WTC11 (cell line): ENCODE measurements at regions not wholly inside any gene's neighbourhood (a gene's known extent, or its start where the extent isn't known, plus 50 kb on each side); places are given as distances from the start of the nearest gene placed in this dataset.

Experiments
- ATAC-seq: fragments of 200-7000 bp; cut with Tn5 transposase; 2 replicates; pipeline ENCODE4 v1.10.0; 2021; ENCODE audit warnings: mild to moderate bottlenecking, moderate library complexity
- CTCF ChIA-PET: fragments of 300-600 bp; sonication (Branson Sonifier 250); formaldehyde crosslinking; loops from one replicate; lab custom pipeline; 2021; ENCODE audit warnings: antibody characterized with exemption; lab: Charles Lee
- POLR2A ChIA-PET: fragments of 350-600 bp; sonication (Branson Sonifier 250); formaldehyde crosslinking; loops from one replicate; lab custom pipeline; 2021; ENCODE audit warnings: antibody characterized with exemption; lab: Charles Lee
- DNase-seq: peaks from one replicate; pipeline ENCODE4 v3.0.0; 2021; ENCODE audit warnings: low spot score
- H3K27ac Mint-ChIP-seq: 2 replicates; pipeline ENCODE4 v1.8.0; 2021; ENCODE audit warnings: mixed read lengths
- H3K27me3 Mint-ChIP-seq: 2 replicates; pipeline ENCODE4 v1.8.0; 2021; ENCODE audit warnings: low read depth, mild to moderate bottlenecking, moderate library complexity, mixed read lengths
- H3K36me3 Mint-ChIP-seq: 2 replicates; pipeline ENCODE4 v1.8.0; 2021; ENCODE audit warnings: mixed read lengths
- H3K4me1 Mint-ChIP-seq: 2 replicates; pipeline ENCODE4 v1.8.0; 2022; ENCODE audit warnings: mixed read lengths
- H3K4me3 Mint-ChIP-seq: 2 replicates; pipeline ENCODE4 v1.8.0; 2021; ENCODE audit warnings: mild to moderate bottlenecking, moderate library complexity, mixed read lengths
- H3K9me3 Mint-ChIP-seq: 2 replicates; pipeline ENCODE4 v1.8.0; 2021; ENCODE audit warnings: mixed read lengths
- ATF1 ChIP-seq: sonication (generic); formaldehyde crosslinking; IDR thresholded peaks from 2 replicates; pipeline ENCODE4 v1.8.1; 2023; ENCODE audit warnings: mild to moderate bottlenecking, moderate library complexity, missing genetic modification reagents
- EMX1 ChIP-seq: fragments of 250-450 bp; sonication (Bioruptor Pico); IDR thresholded peaks from 2 replicates; pipeline ENCODE4 v1.8.0; 2021; ENCODE audit warnings: mild to moderate bottlenecking
- FOXJ3 ChIP-seq: sonication (generic); formaldehyde crosslinking; IDR thresholded peaks from 2 replicates; pipeline ENCODE4 v1.9.0; 2021; ENCODE audit warnings: missing genetic modification reagents, mild to moderate bottlenecking, borderline replicate concordance
- MYBL2 ChIP-seq: sonication (generic); formaldehyde crosslinking; IDR thresholded peaks from 2 replicates; pipeline ENCODE4 v1.8.1; 2023; ENCODE audit warnings: mild to moderate bottlenecking, moderate library complexity, missing genetic modification reagents
- RORB ChIP-seq: fragments of 250-450 bp; sonication (Bioruptor Pico); IDR thresholded peaks from 2 replicates; pipeline ENCODE4 v1.9.0; 2021; ENCODE audit warnings: mild to moderate bottlenecking
- SMAD3 ChIP-seq: sonication (generic); formaldehyde crosslinking; IDR thresholded peaks from 2 replicates; pipeline ENCODE4 v1.8.0; 2022; ENCODE audit warnings: missing genetic modification reagents, mild to moderate bottlenecking, borderline replicate concordance
- TEAD1 ChIP-seq: sonication (generic); formaldehyde crosslinking; IDR thresholded peaks from 2 replicates; pipeline ENCODE4 v1.8.0; 2022; ENCODE audit warnings: mild to moderate bottlenecking, missing genetic modification reagents
- ZNF671 ChIP-seq: fragments of 250-450 bp; sonication (Bioruptor Pico); IDR thresholded peaks from 2 replicates; pipeline ENCODE4 v1.8.0; 2021; ENCODE audit warnings: mild to moderate bottlenecking
- TF ChIP-seq, protein P1 (sequence below): sonication (generic); formaldehyde crosslinking; IDR thresholded peaks from 2 replicates; pipeline ENCODE4 v1.8.1; 2023; ENCODE audit warnings: mild to moderate bottlenecking, missing genetic modification reagents
- TF ChIP-seq, protein P2 (sequence below): sonication (generic); formaldehyde crosslinking; IDR thresholded peaks from 2 replicates; pipeline ENCODE4 v1.8.0; 2022; ENCODE audit warnings: missing genetic modification reagents
- TF ChIP-seq, protein P3 (sequence below): sonication (generic); formaldehyde crosslinking; IDR thresholded peaks from 2 replicates; pipeline ENCODE4 v1.8.1; 2023; ENCODE audit warnings: mild to moderate bottlenecking, missing genetic modification reagents, moderate library complexity
- TF ChIP-seq, protein P4 (sequence below): sonication (generic); formaldehyde crosslinking; conservative IDR thresholded peaks from 2 replicates; pipeline ENCODE4 v1.8.1; 2022; ENCODE audit warnings: mild to moderate bottlenecking, missing genetic modification reagents
- TF ChIP-seq, protein P5 (sequence below): sonication (generic); formaldehyde crosslinking; IDR thresholded peaks from 2 replicates; pipeline ENCODE4 v1.8.1; 2023; ENCODE audit warnings: mild to moderate bottlenecking, moderate library complexity, missing genetic modification reagents
- TF ChIP-seq, protein P6 (sequence below): sonication (generic); formaldehyde crosslinking; IDR thresholded peaks from 2 replicates; pipeline ENCODE4 v1.8.0; 2023; ENCODE audit warnings: mild to moderate bottlenecking, missing genetic modification reagents
- TF ChIP-seq, protein P7 (sequence below): sonication (generic); formaldehyde crosslinking; conservative IDR thresholded peaks from 2 replicates; pipeline ENCODE4 v1.8.1; 2023; ENCODE audit warnings: mild to moderate bottlenecking, low read depth, missing genetic modification reagents, moderate library complexity
- TF ChIP-seq, protein P8 (sequence below): sonication (generic); formaldehyde crosslinking; IDR thresholded peaks from 2 replicates; pipeline ENCODE4 v1.8.1; 2022; ENCODE audit warnings: low read depth, mild to moderate bottlenecking, moderate library complexity, missing genetic modification reagents, borderline replicate concordance

DNA sequence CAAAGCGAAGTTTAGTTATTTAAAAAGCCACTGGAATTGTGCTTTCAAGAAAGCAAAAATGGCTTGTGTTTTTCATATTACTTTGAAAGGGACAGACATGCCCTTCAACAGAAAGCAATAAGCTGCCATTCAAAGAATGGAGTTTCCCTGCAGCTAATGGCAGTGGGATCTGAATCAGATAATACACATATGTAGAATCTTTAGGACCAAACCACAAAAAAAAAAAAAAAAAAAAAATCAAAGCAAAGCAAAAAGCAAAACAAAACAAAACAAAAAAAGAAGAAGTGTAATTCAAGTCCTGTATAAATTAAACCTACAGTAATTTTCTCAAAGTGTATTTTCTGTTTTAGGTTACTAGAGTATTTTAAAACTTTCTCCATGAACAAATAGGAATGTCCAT, 63.6 kb upstream of the ZNF217 start (continued):
- no peak for TF ChIP-seq MYBL2 (CRISPR knock-in tag)
- TF ChIP-seq, protein P1, sequence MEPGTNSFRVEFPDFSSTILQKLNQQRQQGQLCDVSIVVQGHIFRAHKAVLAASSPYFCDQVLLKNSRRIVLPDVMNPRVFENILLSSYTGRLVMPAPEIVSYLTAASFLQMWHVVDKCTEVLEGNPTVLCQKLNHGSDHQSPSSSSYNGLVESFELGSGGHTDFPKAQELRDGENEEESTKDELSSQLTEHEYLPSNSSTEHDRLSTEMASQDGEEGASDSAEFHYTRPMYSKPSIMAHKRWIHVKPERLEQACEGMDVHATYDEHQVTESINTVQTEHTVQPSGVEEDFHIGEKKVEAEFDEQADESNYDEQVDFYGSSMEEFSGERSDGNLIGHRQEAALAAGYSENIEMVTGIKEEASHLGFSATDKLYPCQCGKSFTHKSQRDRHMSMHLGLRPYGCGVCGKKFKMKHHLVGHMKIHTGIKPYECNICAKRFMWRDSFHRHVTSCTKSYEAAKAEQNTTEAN = no peak
- TF ChIP-seq RORB (CRISPR knock-in tag) = no peak
- TF ChIP-seq TEAD1 (CRISPR knock-in tag) = no peak
- TF ChIP-seq SMAD3 = no peak
- TF ChIP-seq, protein P2, sequence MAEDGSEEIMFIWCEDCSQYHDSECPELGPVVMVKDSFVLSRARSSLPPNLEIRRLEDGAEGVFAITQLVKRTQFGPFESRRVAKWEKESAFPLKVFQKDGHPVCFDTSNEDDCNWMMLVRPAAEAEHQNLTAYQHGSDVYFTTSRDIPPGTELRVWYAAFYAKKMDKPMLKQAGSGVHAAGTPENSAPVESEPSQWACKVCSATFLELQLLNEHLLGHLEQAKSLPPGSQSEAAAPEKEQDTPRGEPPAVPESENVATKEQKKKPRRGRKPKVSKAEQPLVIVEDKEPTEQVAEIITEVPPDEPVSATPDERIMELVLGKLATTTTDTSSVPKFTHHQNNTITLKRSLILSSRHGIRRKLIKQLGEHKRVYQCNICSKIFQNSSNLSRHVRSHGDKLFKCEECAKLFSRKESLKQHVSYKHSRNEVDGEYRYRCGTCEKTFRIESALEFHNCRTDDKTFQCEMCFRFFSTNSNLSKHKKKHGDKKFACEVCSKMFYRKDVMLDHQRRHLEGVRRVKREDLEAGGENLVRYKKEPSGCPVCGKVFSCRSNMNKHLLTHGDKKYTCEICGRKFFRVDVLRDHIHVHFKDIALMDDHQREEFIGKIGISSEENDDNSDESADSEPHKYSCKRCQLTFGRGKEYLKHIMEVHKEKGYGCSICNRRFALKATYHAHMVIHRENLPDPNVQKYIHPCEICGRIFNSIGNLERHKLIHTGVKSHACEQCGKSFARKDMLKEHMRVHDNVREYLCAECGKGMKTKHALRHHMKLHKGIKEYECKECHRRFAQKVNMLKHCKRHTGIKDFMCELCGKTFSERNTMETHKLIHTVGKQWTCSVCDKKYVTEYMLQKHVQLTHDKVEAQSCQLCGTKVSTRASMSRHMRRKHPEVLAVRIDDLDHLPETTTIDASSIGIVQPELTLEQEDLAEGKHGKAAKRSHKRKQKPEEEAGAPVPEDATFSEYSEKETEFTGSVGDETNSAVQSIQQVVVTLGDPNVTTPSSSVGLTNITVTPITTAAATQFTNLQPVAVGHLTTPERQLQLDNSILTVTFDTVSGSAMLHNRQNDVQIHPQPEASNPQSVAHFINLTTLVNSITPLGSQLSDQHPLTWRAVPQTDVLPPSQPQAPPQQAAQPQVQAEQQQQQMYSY (CRISPR knock-in tag) = no peak

DNA sequence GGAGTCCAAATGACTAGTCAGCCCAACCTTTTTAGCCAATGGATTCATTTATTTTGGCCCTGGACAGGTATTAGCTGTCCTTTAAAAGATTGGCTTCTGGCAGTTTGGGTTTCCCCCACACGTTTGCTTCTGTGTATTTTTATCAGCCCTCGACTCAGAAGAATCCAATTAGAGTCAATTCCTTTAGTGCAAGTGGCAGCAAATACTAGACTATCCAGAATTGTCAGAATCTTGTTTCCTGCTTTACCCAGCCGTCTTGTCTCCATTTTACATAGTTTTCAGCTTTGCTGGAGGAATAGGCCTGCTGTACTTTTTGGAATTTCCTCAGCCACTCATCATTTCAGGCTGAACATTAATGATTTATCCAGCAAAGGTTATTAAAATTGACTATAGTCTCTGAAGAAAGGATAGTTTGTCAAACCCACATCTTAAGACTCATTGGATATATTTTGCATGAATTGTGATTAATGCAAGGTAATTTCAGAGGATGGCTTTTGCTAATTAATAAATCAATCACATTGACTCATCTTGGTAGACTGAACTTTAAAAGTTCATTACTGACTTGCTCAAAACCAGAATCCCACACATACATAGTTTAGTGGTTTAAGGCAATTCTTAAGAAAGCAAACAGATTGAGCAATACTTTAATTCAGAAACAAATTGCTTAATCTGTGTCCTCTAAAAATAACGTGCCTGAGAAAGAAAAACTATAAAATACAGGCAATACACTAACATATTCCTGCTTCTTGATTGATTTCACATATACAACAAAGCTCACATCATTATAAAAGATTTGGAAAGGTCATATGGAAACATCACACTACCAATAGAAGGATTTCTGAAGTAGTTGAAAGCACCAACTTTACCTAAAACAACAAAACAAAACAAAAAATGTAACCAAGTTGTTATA, 62.9 kb upstream of the ZNF217 start:
- Mint-ChIP-seq H3K27ac (0 out of 2 replicates have a peak overlapping the region, but pooled peaks have one; percentile 45), H3K27me3 (no peaks in the 10 kb centered on the region), H3K9me3 (no peaks in the 10 kb centered on the region), H3K36me3 (no peaks in the 10 kb centered on the region), H3K4me1 (peaks cover 70% of the 10 kb centered on the region), H3K4me3 (no peak overlapping the region)
- POLR2A ChIA-PET = no interaction called here
- CTCF ChIA-PET = interaction anchor here (1.1 kb wide), 2 partner anchors 13 to 271 kb away, joined by 3 read pairs; no protein-coding TSS in a partner anchor
- ATAC-seq = no peak
- no peak for DNase-seq
- TF ChIP-seq, protein P3, sequence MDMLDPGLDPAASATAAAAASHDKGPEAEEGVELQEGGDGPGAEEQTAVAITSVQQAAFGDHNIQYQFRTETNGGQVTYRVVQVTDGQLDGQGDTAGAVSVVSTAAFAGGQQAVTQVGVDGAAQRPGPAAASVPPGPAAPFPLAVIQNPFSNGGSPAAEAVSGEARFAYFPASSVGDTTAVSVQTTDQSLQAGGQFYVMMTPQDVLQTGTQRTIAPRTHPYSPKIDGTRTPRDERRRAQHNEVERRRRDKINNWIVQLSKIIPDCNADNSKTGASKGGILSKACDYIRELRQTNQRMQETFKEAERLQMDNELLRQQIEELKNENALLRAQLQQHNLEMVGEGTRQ (CRISPR knock-in tag) = no peak
- TF ChIP-seq, protein P4, sequence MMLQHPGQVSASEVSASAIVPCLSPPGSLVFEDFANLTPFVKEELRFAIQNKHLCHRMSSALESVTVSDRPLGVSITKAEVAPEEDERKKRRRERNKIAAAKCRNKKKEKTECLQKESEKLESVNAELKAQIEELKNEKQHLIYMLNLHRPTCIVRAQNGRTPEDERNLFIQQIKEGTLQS (CRISPR knock-in tag) = no peak
- TF ChIP-seq, protein P5, sequence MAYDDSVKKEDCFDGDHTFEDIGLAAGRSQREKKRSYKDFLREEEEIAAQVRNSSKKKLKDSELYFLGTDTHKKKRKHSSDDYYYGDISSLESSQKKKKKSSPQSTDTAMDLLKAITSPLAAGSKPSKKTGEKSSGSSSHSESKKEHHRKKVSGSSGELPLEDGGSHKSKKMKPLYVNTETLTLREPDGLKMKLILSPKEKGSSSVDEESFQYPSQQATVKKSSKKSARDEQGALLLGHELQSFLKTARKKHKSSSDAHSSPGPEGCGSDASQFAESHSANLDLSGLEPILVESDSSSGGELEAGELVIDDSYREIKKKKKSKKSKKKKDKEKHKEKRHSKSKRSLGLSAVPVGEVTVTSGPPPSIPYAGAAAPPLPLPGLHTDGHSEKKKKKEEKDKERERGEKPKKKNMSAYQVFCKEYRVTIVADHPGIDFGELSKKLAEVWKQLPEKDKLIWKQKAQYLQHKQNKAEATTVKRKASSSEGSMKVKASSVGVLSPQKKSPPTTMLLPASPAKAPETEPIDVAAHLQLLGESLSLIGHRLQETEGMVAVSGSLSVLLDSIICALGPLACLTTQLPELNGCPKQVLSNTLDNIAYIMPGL (CRISPR knock-in tag) = no peak
- TF ChIP-seq, protein P6, sequence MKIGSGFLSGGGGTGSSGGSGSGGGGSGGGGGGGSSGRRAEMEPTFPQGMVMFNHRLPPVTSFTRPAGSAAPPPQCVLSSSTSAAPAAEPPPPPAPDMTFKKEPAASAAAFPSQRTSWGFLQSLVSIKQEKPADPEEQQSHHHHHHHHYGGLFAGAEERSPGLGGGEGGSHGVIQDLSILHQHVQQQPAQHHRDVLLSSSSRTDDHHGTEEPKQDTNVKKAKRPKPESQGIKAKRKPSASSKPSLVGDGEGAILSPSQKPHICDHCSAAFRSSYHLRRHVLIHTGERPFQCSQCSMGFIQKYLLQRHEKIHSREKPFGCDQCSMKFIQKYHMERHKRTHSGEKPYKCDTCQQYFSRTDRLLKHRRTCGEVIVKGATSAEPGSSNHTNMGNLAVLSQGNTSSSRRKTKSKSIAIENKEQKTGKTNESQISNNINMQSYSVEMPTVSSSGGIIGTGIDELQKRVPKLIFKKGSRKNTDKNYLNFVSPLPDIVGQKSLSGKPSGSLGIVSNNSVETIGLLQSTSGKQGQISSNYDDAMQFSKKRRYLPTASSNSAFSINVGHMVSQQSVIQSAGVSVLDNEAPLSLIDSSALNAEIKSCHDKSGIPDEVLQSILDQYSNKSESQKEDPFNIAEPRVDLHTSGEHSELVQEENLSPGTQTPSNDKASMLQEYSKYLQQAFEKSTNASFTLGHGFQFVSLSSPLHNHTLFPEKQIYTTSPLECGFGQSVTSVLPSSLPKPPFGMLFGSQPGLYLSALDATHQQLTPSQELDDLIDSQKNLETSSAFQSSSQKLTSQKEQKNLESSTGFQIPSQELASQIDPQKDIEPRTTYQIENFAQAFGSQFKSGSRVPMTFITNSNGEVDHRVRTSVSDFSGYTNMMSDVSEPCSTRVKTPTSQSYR = no peak
- TF ChIP-seq, protein P7, sequence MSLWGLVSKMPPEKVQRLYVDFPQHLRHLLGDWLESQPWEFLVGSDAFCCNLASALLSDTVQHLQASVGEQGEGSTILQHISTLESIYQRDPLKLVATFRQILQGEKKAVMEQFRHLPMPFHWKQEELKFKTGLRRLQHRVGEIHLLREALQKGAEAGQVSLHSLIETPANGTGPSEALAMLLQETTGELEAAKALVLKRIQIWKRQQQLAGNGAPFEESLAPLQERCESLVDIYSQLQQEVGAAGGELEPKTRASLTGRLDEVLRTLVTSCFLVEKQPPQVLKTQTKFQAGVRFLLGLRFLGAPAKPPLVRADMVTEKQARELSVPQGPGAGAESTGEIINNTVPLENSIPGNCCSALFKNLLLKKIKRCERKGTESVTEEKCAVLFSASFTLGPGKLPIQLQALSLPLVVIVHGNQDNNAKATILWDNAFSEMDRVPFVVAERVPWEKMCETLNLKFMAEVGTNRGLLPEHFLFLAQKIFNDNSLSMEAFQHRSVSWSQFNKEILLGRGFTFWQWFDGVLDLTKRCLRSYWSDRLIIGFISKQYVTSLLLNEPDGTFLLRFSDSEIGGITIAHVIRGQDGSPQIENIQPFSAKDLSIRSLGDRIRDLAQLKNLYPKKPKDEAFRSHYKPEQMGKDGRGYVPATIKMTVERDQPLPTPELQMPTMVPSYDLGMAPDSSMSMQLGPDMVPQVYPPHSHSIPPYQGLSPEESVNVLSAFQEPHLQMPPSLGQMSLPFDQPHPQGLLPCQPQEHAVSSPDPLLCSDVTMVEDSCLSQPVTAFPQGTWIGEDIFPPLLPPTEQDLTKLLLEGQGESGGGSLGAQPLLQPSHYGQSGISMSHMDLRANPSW (CRISPR knock-in tag) = no peak
- TF ChIP-seq EMX1 (CRISPR knock-in tag) = no peak
- TF ChIP-seq, protein P1 = no peak
- TF ChIP-seq FOXJ3 (CRISPR knock-in tag) = no peak
- TF ChIP-seq SMAD3 = no peak
- TF ChIP-seq, protein P8, sequence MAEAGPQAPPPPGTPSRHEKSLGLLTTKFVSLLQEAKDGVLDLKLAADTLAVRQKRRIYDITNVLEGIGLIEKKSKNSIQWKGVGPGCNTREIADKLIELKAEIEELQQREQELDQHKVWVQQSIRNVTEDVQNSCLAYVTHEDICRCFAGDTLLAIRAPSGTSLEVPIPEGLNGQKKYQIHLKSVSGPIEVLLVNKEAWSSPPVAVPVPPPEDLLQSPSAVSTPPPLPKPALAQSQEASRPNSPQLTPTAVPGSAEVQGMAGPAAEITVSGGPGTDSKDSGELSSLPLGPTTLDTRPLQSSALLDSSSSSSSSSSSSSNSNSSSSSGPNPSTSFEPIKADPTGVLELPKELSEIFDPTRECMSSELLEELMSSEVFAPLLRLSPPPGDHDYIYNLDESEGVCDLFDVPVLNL (CRISPR knock-in tag) = no peak
- TF ChIP-seq ATF1 (CRISPR knock-in tag) = no peak
- TF ChIP-seq ZNF671 (CRISPR knock-in tag) = no peak
